WTC11 (cell line): ENCODE measurements at regions not wholly inside any gene's neighbourhood (a gene's known extent, or its start where the extent isn't known, plus 50 kb on each side); places are given as distances from the start of the nearest gene placed in this dataset.

Source experiments
- AR ChIP-seq: fragments of 250-450 bp; sonication (Bioruptor Pico); IDR thresholded peaks from 2 replicates; pipeline ENCODE4 v1.9.0; 2021; ENCODE audit warnings: mild to moderate bottlenecking
- ARID4B ChIP-seq: sonication (generic); formaldehyde crosslinking; IDR thresholded peaks from 2 replicates; pipeline ENCODE4 v1.8.0; 2023; ENCODE audit warnings: missing genetic modification reagents, mild to moderate bottlenecking, borderline replicate concordance
- CREM ChIP-seq: sonication (generic); formaldehyde crosslinking; IDR thresholded peaks from 2 replicates; pipeline ENCODE4 v1.8.1; 2022; ENCODE audit warnings: mild to moderate bottlenecking, missing genetic modification reagents, moderate library complexity
- E2F1 ChIP-seq: sonication (generic); formaldehyde crosslinking; IDR thresholded peaks from 2 replicates; pipeline ENCODE4 v1.8.0; 2022; ENCODE audit warnings: mild to moderate bottlenecking, missing genetic modification reagents
- E2F5 ChIP-seq: sonication (generic); formaldehyde crosslinking; IDR thresholded peaks from 2 replicates; pipeline ENCODE4 v1.8.1; 2022; ENCODE audit warnings: mild to moderate bottlenecking, moderate library complexity, missing genetic modification reagents
- MAX ChIP-seq: sonication (generic); formaldehyde crosslinking; IDR thresholded peaks from 2 replicates; pipeline ENCODE4 v1.8.0; 2022; ENCODE audit warnings: mild to moderate bottlenecking, missing genetic modification reagents
- NFYB ChIP-seq: sonication (generic); formaldehyde crosslinking; conservative IDR thresholded peaks from 2 replicates; pipeline ENCODE4 v1.8.0; 2022; ENCODE audit warnings: low read depth, missing genetic modification reagents
- SMAD3 ChIP-seq: sonication (generic); formaldehyde crosslinking; IDR thresholded peaks from 2 replicates; pipeline ENCODE4 v1.8.0; 2022; ENCODE audit warnings: missing genetic modification reagents, mild to moderate bottlenecking, borderline replicate concordance
- TEAD1 ChIP-seq: sonication (generic); formaldehyde crosslinking; IDR thresholded peaks from 2 replicates; pipeline ENCODE4 v1.8.0; 2022; ENCODE audit warnings: mild to moderate bottlenecking, missing genetic modification reagents
- ZNF121 ChIP-seq: sonication (generic); formaldehyde crosslinking; IDR thresholded peaks from 2 replicates; pipeline ENCODE4 v1.8.0; 2023; ENCODE audit warnings: missing genetic modification reagents
- ZNF281 ChIP-seq: sonication (generic); formaldehyde crosslinking; IDR thresholded peaks from 2 replicates; pipeline ENCODE4 v1.8.0; 2023; ENCODE audit warnings: mild to moderate bottlenecking, missing genetic modification reagents
- ZNF425 ChIP-seq: fragments of 250-450 bp; sonication (Bioruptor Pico); conservative IDR thresholded peaks from 2 replicates; pipeline ENCODE4 v1.9.0; 2021; ENCODE audit warnings: mild to moderate bottlenecking
- ZNF671 ChIP-seq: fragments of 250-450 bp; sonication (Bioruptor Pico); IDR thresholded peaks from 2 replicates; pipeline ENCODE4 v1.8.0; 2021; ENCODE audit warnings: mild to moderate bottlenecking

- TF ChIP-seq ZNF425 (CRISPR knock-in tag) = no peak
- no peak for TF ChIP-seq SMAD3
- TF ChIP-seq ZNF281 (CRISPR knock-in tag) = no peak
- TF ChIP-seq TEAD1 (CRISPR knock-in tag) = no peak
- no peak for TF ChIP-seq AR (CRISPR knock-in tag)
- TF ChIP-seq NFYB = no peak
- no peak for TF ChIP-seq E2F1 (CRISPR knock-in tag)
- TF ChIP-seq MAX = no peak
- no peak for TF ChIP-seq E2F5 (CRISPR knock-in tag)
- no peak for TF ChIP-seq ARID4B (CRISPR knock-in tag)
- no peak for TF ChIP-seq ZNF671 (CRISPR knock-in tag)
- TF ChIP-seq CREM (CRISPR knock-in tag) = no peak
- TF ChIP-seq ZNF121 (CRISPR knock-in tag) = no peak
Observed at GRCh38 chr2:59770651-59771050, 782.8 kb downstream of the BCL11A start (continued).
